ENCODE measurements at regions not wholly inside any gene's neighbourhood (a gene's known extent, or its start where the extent isn't known, plus 50 kb on each side); places are given as distances from the start of the nearest gene placed in this dataset.
"Not testable (repeated sequence)": the region's sequence is repeated elsewhere in the genome, so short reads cannot be mapped to it uniquely, and the experiment has no call there.

DNA sequence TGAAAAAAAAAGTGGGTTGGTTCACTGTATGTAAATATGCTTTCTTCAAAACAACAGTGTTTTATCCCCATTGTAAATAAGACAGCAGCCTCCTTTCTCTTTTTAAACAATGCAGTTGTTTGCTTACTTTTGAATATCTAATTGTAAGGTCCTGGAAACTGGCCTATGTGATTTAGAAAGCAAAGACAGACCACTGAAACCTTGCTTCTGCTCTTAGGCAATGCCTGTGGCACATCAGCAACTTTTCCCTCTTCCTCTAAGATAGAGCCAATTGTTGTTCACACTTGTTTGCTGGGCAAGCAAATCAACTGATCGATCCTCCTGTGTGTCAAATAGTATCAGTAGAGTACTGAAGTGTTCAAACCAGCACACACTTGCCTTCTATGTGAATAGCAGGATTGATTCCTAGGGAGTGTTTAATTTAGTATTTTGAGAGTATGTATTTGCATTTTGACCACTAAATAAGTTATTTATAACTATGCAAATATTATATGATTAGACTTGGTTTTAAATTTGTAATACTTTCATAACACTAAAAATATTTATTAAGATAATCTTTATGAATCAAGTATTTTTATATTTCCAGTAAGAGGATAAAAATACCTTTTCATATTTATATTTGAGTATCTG lies 55.4 kb upstream of the GRPR start:
- no peak for DNase-seq (ENCODE audit: low spot score)

DNA sequence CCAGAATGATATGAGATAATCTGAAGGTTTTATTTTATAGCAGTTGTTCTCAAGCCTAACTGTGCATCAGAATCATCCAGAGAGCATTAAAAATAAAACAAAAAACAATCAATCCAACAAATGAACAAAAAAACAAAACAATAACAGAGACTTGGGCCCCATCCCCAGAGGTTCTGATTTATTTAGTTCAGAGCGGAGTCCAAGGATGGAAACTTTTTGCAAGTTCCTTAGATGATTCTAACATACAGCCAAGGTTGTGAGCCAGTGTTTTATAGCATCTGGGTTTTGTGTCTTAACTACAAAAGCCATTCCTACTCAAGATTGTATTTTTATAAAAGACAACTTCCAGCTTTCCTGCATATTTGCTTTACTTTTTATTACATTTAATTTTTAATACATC lies 59.4 kb upstream of the GRPR start:
- no peak for DNase-seq (ENCODE audit: low spot score)

DNA sequence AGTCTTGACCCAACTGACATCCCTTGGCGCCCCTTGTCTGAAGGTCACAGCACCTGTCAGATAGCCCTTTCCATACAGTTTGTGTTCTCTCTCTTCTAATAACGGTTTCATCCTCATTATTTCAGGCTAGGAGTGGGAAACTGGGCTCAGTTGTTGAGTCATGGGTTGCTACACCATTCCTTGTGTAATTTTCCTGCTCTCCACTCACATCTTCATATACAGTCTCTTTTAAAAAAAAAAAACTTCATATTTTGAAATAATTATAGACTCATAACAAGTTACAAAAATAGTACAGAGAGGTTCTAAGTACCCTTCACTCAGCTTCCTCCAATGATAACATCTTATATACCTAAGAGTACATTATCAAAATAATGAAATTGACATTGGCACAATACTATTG lies 60.2 kb upstream of the GRPR start:
- no peak for DNase-seq (ENCODE audit: low spot score)

DNA sequence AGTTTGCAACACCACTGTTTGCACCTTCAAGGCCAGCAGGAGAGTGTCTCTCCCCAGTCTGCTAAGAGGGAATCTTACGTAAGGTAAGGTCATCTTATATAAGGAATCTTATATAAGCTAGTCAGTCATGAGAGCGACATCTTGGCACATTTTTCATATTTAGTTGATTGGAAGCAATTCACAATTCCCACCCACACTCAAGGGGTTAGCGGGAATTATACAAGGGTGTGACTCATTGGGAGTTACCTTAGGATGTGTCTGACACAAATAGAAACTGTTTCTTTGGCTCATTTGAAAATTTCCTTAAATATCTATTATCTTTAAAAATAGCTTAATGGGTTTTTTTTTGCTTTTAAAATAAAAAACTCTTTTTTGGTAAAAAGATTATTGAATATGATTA lies 62.1 kb upstream of the GRPR start:
- no peak for DNase-seq (ENCODE audit: low spot score)

DNA sequence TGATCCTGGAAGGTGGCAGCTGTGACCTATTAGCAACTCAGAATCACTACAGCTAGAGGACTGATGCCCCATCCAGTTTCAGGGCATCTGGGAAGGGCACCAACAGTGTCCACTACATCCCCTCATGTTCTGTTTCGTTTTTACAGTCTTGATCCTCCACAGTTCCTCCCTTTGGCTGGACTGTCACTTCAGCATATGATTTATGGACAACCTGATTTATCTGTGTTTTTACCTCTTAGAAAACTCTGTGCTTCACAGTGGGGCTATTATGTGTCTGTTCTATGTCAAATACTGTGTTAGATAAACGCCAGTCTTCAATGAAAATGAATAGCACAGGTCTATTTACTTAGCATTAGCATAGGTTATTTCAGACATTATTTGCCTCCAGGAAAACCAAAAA lies 63.1 kb upstream of the GRPR start:
- DNase-seq (ENCODE audit: low spot score), result no peak

DNA sequence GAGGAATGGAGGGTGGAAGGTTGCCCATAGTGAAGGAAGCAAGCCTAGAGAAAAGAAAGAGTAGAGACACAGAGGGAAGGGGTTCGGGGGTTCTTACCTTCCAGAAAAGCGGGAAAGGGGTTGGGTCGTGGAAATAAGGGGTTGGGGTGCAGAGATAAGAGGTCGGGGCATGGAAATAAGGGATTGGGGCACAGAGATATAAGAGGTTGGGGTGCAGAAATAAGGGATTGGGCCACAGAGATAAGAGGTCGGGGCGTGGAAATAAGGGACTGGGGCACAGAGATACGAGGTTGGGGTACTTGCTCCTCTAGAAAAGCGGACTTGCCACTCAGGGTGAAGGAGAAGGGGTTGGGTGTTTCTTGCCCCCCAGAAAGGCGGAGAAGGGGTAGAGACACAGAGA lies 74.2 kb upstream of the GRPR start:
- DNase-seq (ENCODE audit: low spot score), result not testable (repeated sequence)

DNA sequence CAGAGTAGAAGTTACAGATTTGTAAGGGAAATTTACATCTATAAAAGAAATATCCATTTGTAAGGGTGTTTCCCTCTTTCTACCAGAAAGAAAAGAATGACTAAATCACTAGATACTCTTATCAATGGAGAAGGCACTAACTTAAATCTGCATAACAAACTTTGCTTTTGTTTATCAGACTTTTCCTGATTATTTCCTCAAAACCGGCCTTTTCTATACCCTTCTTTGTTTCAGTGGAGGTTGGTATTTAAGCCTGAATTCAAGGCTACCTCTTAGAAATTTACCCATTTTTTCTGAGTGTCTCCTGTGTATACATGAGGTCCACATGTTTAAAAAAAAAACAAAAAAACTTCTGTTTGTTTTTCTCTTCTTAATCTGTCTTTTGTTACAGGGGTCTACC lies 80.4 kb upstream of the GRPR start:
- no peak for DNase-seq (ENCODE audit: low spot score)

DNA sequence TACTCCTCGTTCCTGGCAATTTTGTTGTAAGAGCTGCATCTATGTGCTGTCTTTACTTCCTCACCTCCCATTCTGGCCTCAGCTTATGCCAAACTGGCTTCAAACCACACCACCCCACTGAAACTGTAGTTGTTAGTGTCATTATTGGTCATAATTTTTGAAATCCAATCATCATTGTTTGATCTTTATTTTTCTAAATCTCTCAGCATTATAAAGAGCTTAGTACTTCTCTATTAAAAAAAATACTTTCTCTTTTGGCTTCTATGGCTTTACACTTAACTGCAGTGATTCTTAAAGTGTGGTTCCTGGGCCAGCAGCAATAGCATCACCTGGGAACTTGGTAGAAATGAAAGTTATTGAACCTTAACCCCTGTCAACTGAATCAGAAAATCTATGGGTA lies 83.5 kb upstream of the GRPR start:
- no peak for DNase-seq (ENCODE audit: low spot score)

DNA sequence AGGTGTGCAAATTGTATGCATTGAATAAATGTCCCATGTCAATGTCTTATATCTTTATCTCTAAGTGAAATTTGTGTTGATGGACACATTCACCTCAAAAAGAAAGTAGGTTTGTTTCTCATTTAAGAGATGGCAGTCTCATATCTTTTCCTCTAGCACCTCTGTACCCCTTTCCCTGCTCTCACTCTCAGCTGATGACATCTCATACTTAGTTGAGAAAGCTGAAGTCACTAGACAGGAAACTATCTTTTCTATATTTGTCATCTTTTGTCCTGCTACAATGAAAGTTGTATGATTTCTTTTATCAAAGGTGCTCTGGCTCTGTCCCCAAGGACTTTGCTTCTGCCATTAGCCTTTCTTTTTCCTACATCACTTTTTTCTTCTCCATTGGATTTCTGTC lies 84.0 kb upstream of the GRPR start:
- no peak for DNase-seq (ENCODE audit: low spot score)

DNA sequence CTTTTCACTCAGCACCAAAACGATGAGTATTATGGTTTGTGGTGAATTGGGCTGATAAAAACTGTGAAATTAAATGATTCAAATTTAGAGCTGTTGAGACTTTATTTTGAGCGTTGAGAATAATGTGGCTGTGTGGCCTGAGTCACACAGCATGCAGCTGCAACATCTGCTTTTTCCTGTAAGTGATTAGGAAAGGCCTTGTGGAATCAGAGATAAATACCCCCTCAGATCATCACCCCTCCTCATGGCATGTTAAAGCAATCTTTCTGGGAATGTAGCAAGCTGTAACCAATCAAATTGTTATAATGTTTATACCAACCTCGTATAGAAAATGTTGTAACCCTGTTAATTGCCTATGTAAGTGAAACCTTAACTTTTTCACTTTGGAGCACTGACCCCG lies 90.0 kb upstream of the GRPR start:
- no peak for DNase-seq (ENCODE audit: low spot score)

DNA sequence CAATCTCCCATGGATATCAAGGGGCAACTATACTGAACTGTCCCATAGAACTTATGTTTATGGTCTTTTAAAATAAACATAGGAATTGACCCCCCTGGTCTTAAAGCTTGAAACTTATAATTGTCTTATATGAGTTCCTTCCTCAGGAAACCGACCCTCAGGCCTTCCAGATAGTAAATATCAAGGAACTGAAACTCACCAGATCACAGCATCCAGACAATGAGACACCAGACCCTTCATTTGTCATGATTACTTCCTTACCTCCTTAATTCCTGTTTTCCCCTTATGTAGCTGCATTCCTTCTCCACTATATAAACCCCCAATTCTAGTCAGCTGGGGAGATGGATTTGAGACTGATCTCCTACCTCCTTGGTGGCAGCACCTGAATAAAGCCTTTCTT lies 94.8 kb upstream of the GRPR start:
- no peak for DNase-seq (ENCODE audit: low spot score)

DNA sequence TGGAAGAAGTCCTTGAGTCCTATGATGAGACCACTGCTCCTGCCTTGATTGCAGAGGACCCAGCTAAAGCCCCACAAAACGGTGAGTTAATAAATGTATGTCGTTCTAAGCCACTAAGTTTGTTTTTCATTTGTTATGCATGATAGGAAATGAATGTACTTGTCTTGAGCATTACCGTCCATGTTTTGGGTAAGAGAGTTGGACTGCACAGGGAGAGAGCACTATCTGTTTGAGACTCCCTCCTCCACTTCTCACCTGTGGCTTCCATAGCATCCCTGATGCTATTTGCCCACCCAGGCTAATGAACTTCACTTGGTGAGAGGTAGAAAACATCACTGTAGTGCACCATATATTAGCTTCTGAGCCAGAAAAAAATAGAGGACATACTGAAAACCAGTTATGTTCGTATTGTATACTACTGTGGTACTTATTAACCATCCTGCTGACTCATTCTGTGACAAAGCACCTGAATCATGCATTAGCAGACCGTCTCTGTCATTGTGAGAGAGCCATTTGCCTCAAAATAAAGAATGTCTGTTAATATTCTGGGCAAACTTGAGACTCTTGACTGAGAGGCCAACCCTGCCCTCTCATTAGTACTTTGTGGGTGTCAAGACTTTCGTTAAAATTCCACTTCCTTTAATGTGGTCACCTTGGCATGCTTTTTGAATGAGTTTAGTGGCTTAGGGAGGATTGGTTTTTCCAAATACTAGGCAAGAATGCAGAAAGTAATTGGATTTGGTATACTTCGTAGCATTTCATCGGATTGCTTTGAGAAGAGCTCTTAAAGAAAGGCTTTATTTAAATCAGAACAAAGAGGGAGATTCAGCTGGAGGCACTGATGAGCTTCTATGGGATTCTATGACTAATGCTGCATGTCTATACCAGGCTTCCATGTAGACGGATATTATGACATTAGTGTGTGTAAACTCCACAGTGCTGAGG lies 99.3 kb upstream of the GRPR start:
- DNase-seq (ENCODE audit: low spot score), result no peak

DNA sequence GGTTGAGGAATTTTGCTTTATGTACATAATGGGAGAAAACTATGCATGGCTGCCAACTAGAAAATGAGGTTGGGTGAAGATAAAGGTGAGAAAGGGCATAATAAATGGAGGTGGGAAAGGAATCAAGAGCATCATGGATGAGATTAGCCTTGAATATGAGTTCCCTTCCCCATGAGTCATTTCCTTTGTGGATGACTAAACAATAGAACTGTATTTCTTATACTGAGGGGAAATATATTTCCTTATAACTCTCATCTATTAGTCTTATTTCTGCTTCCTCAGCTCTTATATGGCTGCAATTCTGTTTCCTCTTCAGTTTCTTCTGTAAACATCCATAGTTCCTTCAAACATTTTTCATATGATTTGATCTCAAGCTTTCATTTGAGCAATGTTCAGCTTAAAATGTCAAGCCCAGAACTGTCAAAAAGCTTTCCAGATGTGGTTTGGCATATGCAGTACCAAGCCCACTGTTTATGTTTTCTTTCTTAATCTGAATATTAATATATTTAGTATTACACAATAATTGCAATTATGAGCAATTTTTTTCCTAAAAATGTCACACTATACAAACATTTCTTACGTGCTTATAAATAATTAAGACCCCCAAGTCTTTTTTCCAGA lies 100.7 kb upstream of the GRPR start:
- DNase-seq (ENCODE audit: low spot score), result no peak

DNA sequence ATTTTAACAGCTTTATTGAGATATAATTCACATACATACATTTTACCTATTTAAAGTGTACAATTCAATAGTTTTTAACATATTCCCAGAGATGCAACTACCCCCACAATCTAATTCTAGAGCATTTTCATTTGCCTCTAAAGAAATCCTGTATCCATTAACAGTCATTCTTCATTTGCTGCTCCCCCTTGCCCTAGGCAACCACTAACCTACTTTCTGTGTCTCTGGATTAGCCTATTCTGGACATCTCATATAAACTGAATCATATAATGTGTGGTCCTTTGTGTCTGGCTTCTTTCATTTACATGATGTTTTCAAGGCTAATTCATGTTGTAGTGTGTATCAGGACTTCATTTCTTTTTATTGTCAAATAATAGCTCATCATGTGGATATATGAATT lies 105.1 kb upstream of the GRPR start:
- no peak for DNase-seq (ENCODE audit: low spot score)

DNA sequence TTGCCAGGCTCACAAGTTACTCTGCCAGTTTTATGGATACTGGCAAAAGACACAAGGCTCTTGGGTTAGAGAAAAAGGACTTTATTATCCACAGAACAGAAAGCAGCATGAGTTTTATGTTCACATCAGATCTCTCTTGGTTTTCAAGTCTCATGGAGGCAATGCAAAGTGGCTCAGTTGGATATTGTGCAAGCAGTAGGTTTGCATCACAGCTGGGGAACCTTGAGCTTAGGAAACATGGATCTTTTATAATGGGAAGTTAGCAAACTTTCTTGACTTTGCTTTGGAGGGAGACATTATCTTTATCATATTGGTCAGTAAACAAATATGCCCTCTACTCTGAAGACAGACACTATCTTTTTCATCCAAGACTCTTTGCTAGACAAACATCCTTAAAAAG lies 109.2 kb upstream of the GRPR start:
- no peak for DNase-seq (ENCODE audit: low spot score)

DNA sequence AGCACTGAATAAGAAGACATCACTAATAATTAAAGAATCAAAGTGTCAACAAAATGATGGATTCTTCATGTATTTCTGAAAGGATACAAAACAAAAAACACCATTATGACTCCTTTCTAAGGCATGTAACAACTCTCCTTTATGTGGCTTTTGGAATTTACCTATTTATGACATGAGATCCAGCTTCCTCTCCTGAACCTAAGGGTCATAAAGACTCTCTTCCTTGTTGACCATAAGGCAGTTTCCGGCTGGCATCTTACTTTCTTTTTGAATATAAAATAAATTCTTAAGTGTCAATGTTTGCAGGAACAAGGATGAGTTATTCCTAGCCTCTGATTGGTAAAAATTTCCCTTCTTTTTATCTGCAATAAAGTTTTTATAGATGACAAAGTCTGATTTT lies 111.1 kb upstream of the GRPR start:
- DNase-seq (ENCODE audit: low spot score), result no peak

DNA sequence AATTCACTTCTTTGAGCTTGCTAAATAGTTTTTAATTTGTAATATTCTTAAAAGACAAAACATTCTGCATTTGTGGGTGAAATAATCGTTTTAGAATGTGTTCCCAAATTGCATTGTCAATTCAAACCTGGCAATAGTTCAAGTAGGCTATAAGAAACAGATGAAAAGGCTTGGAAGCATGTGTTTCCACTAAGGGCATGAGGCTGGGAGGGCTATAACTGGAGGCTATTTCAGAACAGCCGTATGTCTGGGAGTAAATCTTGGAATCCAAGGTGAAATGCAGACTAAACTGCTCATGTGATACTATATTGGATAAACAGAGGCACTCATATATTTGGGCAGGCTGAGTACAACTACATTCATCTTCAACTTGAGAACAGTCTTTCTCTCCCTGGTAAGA lies 117.4 kb upstream of the GRPR start:
- no peak for DNase-seq (ENCODE audit: low spot score)

DNA sequence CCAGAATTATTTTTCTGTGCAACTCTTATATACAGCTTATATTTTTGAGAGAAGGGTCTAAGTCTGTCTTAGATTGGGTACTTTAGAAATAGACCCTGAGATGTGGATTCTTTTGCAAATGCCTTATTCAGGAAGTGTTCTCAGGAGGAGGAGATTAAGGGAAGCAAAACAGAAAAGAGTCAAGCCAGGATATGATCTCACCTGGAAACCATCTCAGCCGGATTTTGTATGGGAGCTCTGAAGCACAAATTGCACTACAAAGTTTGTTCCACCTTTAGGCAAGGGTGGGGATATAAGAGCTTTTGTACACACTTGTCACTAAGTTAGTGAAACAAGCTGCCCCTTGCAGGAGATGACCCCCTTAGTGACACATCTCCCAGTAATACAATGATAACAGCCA lies 121.2 kb upstream of the GRPR start:
- no peak for DNase-seq (ENCODE audit: low spot score)

DNA sequence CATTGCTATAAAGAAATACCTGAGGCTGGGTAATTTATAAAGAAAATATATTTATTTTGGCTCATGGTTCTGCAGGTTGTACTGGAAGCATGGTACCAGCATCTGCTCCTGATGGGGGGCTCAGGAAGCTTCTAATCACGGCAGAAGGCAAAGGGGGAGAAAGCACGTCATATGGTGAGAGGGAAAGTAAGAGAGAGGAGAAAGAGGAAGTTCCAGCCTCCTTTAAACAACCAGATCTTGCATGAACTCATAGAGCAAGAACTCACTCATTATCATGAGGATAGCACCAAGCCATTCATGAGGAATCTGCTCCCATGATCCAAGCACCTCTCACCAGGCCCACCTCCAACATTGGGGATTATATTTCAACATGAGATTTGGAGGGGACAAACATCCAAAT lies 125.0 kb upstream of the GRPR start:
- DNase-seq (ENCODE audit: low spot score), result no peak

DNA sequence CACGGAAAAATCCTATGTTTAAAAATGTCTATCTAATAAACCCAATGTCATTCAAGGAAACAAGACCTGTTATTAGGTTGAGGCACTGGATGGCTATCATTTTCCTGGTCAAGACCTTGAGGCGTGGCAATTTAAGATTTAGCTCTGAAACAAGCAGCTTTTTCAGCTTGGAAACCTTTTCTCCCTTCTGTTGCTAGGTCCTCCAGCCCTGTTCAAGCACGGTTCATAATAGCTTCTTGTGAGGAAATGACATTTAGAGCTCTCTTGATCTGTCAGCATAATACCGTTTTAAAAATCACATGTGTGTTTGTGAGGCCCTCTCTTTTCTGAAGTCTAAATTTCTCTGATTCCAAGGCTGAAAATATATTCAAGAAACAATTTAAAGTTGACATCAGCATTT lies 133.6 kb upstream of the GRPR start:
- DNase-seq (ENCODE audit: low spot score), result no peak

DNA sequence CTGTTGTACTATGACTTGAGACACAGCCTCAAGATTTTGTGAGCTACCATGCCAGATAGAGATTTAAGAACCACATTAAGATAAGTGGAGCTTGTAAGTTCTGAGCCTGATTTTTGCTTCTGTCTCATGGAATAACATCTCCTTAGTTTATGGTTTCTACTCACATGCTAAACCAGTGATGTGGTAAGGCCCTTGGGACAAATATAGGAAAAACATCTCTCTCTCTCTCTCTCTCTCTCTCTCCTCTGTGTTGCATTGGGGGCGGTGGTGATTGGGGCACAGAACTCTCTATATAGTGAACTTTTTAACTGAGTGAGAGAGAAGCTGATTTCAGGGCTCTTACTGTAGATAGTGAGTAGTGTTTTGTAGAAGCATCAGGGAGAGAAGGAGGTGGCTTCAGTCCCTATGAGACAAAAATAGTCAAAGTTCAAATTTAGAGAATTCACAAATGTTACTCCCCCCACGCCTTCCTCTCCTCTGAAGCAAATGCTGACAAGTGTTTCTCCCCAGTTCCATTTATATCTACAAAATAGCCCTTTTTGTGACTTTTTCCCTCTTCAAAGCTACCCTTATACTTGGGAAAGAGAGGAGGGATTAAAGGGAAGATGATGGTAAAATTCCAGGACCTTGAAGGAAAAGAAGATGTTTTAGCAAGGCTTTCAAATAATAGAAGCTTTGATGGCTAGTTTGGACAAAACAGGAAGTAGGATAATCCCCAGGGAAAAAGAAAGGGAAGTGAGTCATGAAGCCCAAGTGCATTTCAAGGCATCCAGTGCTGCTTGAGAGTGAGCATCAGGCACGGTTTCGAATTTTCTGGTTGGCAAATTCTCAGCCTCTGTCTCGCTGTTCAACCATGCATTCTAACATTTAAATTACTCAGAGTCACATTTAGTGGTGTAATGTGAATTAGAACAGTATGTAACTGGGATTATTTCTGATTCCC lies 134.3 kb upstream of the AP1S2 start:
- no peak for DNase-seq (ENCODE audit: low spot score)

DNA sequence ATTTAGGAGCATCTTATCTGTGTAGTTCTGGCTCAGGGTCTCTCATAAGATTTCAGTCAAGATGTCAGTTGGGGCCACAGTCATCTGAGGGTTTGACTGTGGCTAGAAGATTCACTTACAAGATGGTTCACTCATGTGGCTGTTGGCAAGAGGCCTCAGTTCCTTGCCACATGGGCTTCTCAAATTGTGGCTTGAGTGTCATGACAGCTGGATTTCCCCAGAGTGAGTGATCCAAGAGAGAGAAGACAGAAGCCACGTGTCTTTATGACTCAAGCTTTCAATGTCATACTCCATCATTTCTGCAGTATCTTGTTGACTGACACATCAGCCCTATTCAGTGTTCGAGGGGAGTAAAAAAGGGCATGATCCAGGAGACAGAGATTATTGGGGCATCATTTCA lies 131.3 kb upstream of the AP1S2 start:
- no peak for DNase-seq (ENCODE audit: low spot score)
